Testis (tissue), 2 donors: ENCODE measurements at regions not wholly inside any gene's neighbourhood (a gene's known extent, or its start where the extent isn't known, plus 50 kb on each side); places are given as distances from the start of the nearest gene placed in this dataset.

ENCODE experiments used
- POLR2A ChIP-seq: fragments of 450-650 bp; IDR thresholded peaks from one replicate; pipeline ENCODE4 v1.6.1; 2017; ENCODE audit warnings: antibody characterized with exemption, mild to moderate bottlenecking, moderate library complexity
- TF ChIP-seq, protein P1 (sequence below), 3 experiments: fragments of 450-650 bp in 2 of 3; fragments of 200-600 bp in 1 of 3; sonication (generic) in 1 of 3; IDR thresholded peaks; one replicate each; pipeline ENCODE4 v1.5.1; 2016 to 2019; ENCODE audit warnings: antibody characterized with exemption in 3 of 3, mild to moderate bottlenecking in 2 of 3, moderate library complexity in 1 of 3

DNA sequence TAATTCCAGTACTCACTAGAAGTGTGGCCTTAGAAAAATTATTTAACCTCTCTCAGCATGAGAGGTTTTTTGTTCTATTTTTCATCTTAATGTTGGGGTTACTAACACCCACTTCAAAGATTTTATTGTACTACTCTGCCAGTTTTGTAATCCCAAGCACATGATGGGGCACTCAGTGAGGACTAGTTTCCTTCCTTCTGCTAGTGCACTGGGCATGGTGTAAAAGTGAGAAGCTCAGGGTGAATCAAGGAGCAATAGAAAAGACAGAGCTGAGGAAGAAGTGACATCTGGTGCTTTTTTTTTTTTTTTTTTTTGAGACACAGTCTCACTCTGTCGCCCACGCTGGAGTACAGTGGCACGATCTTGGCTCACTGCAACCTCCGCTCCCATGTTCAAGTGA, 439.4 kb upstream of the ARID1B start:
- TF ChIP-seq, protein P1, sequence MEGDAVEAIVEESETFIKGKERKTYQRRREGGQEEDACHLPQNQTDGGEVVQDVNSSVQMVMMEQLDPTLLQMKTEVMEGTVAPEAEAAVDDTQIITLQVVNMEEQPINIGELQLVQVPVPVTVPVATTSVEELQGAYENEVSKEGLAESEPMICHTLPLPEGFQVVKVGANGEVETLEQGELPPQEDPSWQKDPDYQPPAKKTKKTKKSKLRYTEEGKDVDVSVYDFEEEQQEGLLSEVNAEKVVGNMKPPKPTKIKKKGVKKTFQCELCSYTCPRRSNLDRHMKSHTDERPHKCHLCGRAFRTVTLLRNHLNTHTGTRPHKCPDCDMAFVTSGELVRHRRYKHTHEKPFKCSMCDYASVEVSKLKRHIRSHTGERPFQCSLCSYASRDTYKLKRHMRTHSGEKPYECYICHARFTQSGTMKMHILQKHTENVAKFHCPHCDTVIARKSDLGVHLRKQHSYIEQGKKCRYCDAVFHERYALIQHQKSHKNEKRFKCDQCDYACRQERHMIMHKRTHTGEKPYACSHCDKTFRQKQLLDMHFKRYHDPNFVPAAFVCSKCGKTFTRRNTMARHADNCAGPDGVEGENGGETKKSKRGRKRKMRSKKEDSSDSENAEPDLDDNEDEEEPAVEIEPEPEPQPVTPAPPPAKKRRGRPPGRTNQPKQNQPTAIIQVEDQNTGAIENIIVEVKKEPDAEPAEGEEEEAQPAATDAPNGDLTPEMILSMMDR (IDR thresholded peaks at IDR 0.05): no peak
- TF ChIP-seq POLR2A: no peak
